ENCODE measurements at regions not wholly inside any gene's neighbourhood (a gene's known extent, or its start where the extent isn't known, plus 50 kb on each side); places are given as distances from the start of the nearest gene placed in this dataset.

DNA sequence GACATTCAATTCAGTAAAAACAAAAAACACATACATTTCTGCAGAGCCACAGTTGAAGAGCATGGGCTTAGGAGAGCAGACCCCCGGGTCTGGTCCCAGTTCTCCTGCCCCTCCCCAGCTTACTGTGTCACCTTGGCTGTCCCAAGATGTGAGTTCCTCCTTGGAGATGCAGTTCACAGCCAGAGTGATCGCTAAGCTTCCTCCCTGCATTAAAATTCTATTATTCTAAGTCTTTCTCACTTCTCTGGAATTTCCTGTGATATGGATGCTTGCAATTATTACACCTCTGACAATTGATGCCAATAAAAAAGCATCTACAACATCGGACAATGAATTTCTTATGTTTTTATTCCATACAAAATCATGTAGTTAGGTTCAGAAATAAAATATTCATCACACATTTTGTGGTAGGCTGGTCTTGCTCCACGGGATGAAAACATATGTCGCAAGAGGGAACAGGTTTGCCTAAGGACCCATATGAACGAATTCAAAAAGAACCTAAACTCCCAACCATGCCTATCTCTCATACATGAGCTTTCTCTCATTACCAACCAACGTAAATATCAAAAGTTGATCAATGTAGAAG lies 328.5 kb upstream of the RUNX1 start:
- TF ChIP-seq, protein P1, sequence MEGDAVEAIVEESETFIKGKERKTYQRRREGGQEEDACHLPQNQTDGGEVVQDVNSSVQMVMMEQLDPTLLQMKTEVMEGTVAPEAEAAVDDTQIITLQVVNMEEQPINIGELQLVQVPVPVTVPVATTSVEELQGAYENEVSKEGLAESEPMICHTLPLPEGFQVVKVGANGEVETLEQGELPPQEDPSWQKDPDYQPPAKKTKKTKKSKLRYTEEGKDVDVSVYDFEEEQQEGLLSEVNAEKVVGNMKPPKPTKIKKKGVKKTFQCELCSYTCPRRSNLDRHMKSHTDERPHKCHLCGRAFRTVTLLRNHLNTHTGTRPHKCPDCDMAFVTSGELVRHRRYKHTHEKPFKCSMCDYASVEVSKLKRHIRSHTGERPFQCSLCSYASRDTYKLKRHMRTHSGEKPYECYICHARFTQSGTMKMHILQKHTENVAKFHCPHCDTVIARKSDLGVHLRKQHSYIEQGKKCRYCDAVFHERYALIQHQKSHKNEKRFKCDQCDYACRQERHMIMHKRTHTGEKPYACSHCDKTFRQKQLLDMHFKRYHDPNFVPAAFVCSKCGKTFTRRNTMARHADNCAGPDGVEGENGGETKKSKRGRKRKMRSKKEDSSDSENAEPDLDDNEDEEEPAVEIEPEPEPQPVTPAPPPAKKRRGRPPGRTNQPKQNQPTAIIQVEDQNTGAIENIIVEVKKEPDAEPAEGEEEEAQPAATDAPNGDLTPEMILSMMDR (IDR thresholded peaks at IDR 0.05), result no peak
- TF ChIP-seq POLR2A (IDR thresholded peaks at IDR 0.05), result no peak

All from adrenal gland (tissue), 5 donors.